Neural cell (in vitro differentiated cells): ENCODE measurements at regions not wholly inside any gene's neighbourhood (a gene's known extent, or its start where the extent isn't known, plus 50 kb on each side); places are given as distances from the start of the nearest gene placed in this dataset.

Experiments
- H2AFZ ChIP-seq: fragments of 200-600, 300-800 bp; sonication (generic), shearing (Covaris generic); 2 replicates; pipeline ENCODE4 v1.6.0; 2014; ENCODE audit warnings: low read depth, mild to moderate bottlenecking, antibody characterized with exemption, low read length, moderate library complexity
- H3F3A ChIP-seq: fragments of 200-600 bp; shearing (Covaris generic); 2 replicates; pipeline ENCODE4 v1.6.1; 2016; ENCODE audit warnings: mild to moderate bottlenecking, moderate library complexity, mixed read lengths, antibody characterized with exemption, low read length; ENCODE audit not compliant: insufficient read depth, poor library complexity, severe bottlenecking
- H3K27ac ChIP-seq: fragments of 200-600, 300-800 bp; sonication (generic), shearing (Covaris generic); 2 replicates; pipeline ENCODE4 v1.5.1; 2014; ENCODE audit warnings: mild to moderate bottlenecking, low read length, moderate library complexity
- H3K27me3 ChIP-seq: fragments of 300-800, 200-600 bp; sonication (generic), shearing (Covaris generic); 2 replicates; pipeline ENCODE4 v1.6.0; 2014; ENCODE audit warnings: mild to moderate bottlenecking, low read depth, low read length, moderate library complexity; ENCODE audit not compliant: insufficient read depth
- H3K36me3 ChIP-seq: fragments of 300-800, 200-600 bp; sonication (generic), shearing (Covaris generic); 2 replicates; pipeline ENCODE4 v1.5.1; 2014; ENCODE audit warnings: mild to moderate bottlenecking, antibody characterized with exemption, low read length, moderate library complexity; ENCODE audit not compliant: insufficient read depth
- H3K4me2 ChIP-seq: fragments of 300-800, 200-600 bp; sonication (generic), shearing (Covaris generic); 2 replicates; pipeline ENCODE4 v1.6.0; 2014; ENCODE audit warnings: mild to moderate bottlenecking, low read length
- H3K4me3 ChIP-seq: fragments of 300-800, 200-600 bp; sonication (generic), shearing (Covaris generic); 2 replicates; pipeline ENCODE4 v1.5.1; 2014; ENCODE audit warnings: mild to moderate bottlenecking, low read length, moderate library complexity
- H3K79me2 ChIP-seq: fragments of 200-600 bp; shearing (Covaris generic); replicated peaks from 2 replicates; pipeline ENCODE4 v1.6.0; 2014; ENCODE audit warnings: mild to moderate bottlenecking, low read length, moderate library complexity; ENCODE audit not compliant: insufficient read depth
- H3K9ac ChIP-seq: fragments of 300-800, 200-600 bp; sonication (generic), shearing (Covaris generic); 2 replicates; pipeline ENCODE4 v1.6.1; 2016; ENCODE audit warnings: mild to moderate bottlenecking, low read length, mixed read lengths
- H3K9me2 ChIP-seq: fragments of 200-600 bp; shearing (Covaris generic); 2 replicates; pipeline ENCODE4 v1.6.1; 2016; ENCODE audit warnings: mild to moderate bottlenecking, low read length, mixed read lengths; ENCODE audit not compliant: insufficient read depth
- H3K9me3 ChIP-seq: fragments of 200-600, 300-800 bp; sonication (generic), shearing (Covaris generic); 2 replicates; pipeline ENCODE4 v1.6.1; 2016; ENCODE audit warnings: mild to moderate bottlenecking, mixed run types, low read length, moderate library complexity, mixed read lengths
- H4K20me1 ChIP-seq: fragments of 200-600 bp; shearing (Covaris generic); 2 replicates; pipeline ENCODE4 v1.6.1; 2016; ENCODE audit warnings: mild to moderate bottlenecking, mixed run types; ENCODE audit not compliant: insufficient read depth
- CTCF ChIP-seq: fragments of 450-650 bp; IDR thresholded peaks from 2 replicates; pipeline ENCODE4 v1.5.1; 2014; ENCODE audit warnings: antibody characterized with exemption, mild to moderate bottlenecking, moderate library complexity; ENCODE audit not compliant: poor library complexity, severe bottlenecking
- EP300 ChIP-seq: fragments of 450-650 bp; conservative IDR thresholded peaks from 2 replicates; pipeline ENCODE4 v1.6.1; 2014; ENCODE audit warnings: antibody characterized with exemption, mild to moderate bottlenecking, moderate library complexity; ENCODE audit not compliant: poor library complexity, severe bottlenecking
- EZH2 ChIP-seq: fragments of 200-600, 300-800 bp; shearing (Covaris generic), sonication (generic); IDR thresholded peaks from 2 replicates; pipeline ENCODE4 v1.6.1; 2014; ENCODE audit warnings: antibody characterized with exemption, low read length, borderline replicate concordance, mild to moderate bottlenecking; ENCODE audit not compliant: insufficient read depth, poor library complexity, severe bottlenecking
- MXI1 ChIP-seq: fragments of 450-650 bp; conservative IDR thresholded peaks from 2 replicates; pipeline ENCODE4 v1.6.1; 2014; ENCODE audit warnings: antibody characterized with exemption, mild to moderate bottlenecking; ENCODE audit not compliant: poor library complexity, severe bottlenecking
- POLR2AphosphoS5 ChIP-seq: IDR thresholded peaks from 2 replicates; pipeline ENCODE4 v1.6.1; 2012
- RAD21 ChIP-seq: fragments of 450-650 bp; conservative IDR thresholded peaks from 2 replicates; pipeline ENCODE4 v1.6.1; 2014; ENCODE audit warnings: antibody characterized with exemption, mild to moderate bottlenecking, moderate library complexity
- REST ChIP-seq: IDR thresholded peaks from 2 replicates; pipeline ENCODE4 v1.6.1; 2012; ENCODE audit warnings: borderline replicate concordance
- SMC3 ChIP-seq: fragments of 450-650 bp; conservative IDR thresholded peaks from 2 replicates; pipeline ENCODE4 v1.6.1; 2014; ENCODE audit warnings: antibody characterized with exemption, mild to moderate bottlenecking, moderate library complexity; ENCODE audit not compliant: poor library complexity
- TAF1 ChIP-seq: IDR thresholded peaks from 2 replicates; pipeline ENCODE4 v1.6.1; 2012; ENCODE audit warnings: low read depth

- no peaks in the 10 kb centered on the region for H3K79me2 ChIP-seq
- H3K36me3 ChIP-seq = no peaks in the 10 kb centered on the region
- no peak overlapping the region for H2AFZ ChIP-seq
- H3K4me3 ChIP-seq = peak overlapping the region; percentile 22
- no peak overlapping the region for H3K9ac ChIP-seq
- no peaks in the 10 kb centered on the region for H3K27me3 ChIP-seq
- no peaks in the 10 kb centered on the region for H3F3A ChIP-seq
- no peaks in the 10 kb centered on the region for H3K9me3 ChIP-seq
- peak overlapping the region; percentile 17 for H3K4me2 ChIP-seq
- H4K20me1 ChIP-seq = no peaks in the 10 kb centered on the region
- TF ChIP-seq TAF1 = no peak
- peak; percentile 17 for TF ChIP-seq SMC3
- peak; percentile 17 for TF ChIP-seq RAD21
- TF ChIP-seq CTCF = no peak
- TF ChIP-seq REST = peak; percentile 72
- TF ChIP-seq EZH2 = no peak
- no peak for TF ChIP-seq MXI1
- peak; percentile 80 for TF ChIP-seq POLR2AphosphoS5
- peak; percentile 97 for TF ChIP-seq EP300
- no peaks in the 10 kb centered on the region for H3K9me2 ChIP-seq
- H3K27ac ChIP-seq = peak overlapping the region; percentile 37
Measured at GRCh38 chr9:80076162-80076561, 504.4 kb downstream of the TLE4 start.

GRCh38 chr9:80074439-80074838, 502.7 kb downstream of the TLE4 start:
- TF ChIP-seq CTCF (no peak), REST (no peak), SMC3 (no peak), MXI1 (no peak), EP300 (no peak), RAD21 (no peak), EZH2 (no peak), TAF1 (no peak), POLR2AphosphoS5 (no peak)
- H3K4me2 ChIP-seq = no peak overlapping the region
- H3K9ac ChIP-seq = no peak overlapping the region
- H3F3A ChIP-seq = no peaks in the 10 kb centered on the region
- H3K4me3 ChIP-seq = no peak overlapping the region
- no peak overlapping the region for H2AFZ ChIP-seq
- H3K9me2 ChIP-seq = no peaks in the 10 kb centered on the region
- H3K79me2 ChIP-seq = no peaks in the 10 kb centered on the region
- H3K27ac ChIP-seq = no peak overlapping the region
- no peaks in the 10 kb centered on the region for H3K27me3 ChIP-seq
- no peaks in the 10 kb centered on the region for H3K9me3 ChIP-seq
- H3K36me3 ChIP-seq = no peaks in the 10 kb centered on the region
- no peaks in the 10 kb centered on the region for H4K20me1 ChIP-seq
